NK-92 treated with Interleukin-12 subunit alpha and Interleukin-12 subunit beta, amount 100 ng/mL, for 24 hours (cell line): ENCODE measurements at regions not wholly inside any gene's neighbourhood (a gene's known extent, or its start where the extent isn't known, plus 50 kb on each side); places are given as distances from the start of the nearest gene placed in this dataset.

Experiments
- DNase-seq: peaks from one replicate; lab custom pipeline; 2025; lab: John Stamatoyannopoulos, UW

- DNase-seq = no peak
Measured at GRCh38 chr17:79420318-79421243, 190.3 kb downstream of the RBFOX3 start.

- DNase-seq = no peak
Measured at GRCh38 chr17:79417476-79417988, 193.3 kb downstream of the RBFOX3 start.

- DNase-seq = no peak
Measured at GRCh38 chr17:79415909-79416308, 194.9 kb downstream of the RBFOX3 start.

GRCh38 chr17:79415365-79415764 lies 195.5 kb downstream of the RBFOX3 start:
- DNase-seq = no peak

DNA sequence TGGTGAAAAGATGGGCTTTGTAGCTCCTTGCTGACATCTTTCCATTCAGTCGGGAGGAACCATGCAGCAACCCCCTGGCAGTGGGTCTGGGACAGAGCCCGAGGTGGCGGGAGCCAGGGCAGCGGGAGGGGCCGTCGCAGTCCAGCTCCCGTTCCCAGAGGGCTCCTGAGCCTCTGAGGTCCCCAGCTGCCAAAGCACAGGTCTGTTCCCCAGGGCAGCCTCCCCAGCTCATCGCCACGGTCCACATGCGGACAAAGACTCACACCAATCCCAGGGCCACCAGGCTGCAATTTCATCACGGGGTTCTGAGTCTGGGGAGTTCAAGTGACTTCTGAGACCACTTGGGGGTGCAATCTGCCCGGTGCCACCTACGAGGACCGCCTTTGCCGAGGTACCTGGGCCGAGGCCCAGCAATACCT lies 196.0 kb downstream of the RBFOX3 start:
- DNase-seq = no peak

- DNase-seq = no peak
Measured at GRCh38 chr17:79414063-79414792, 196.6 kb downstream of the RBFOX3 start.

GRCh38 chr17:79413611-79414010 lies 197.2 kb downstream of the RBFOX3 start:
- DNase-seq = no peak

- no peak for DNase-seq
Measured at GRCh38 chr17:79412886-79413390, 197.9 kb downstream of the RBFOX3 start.

DNA sequence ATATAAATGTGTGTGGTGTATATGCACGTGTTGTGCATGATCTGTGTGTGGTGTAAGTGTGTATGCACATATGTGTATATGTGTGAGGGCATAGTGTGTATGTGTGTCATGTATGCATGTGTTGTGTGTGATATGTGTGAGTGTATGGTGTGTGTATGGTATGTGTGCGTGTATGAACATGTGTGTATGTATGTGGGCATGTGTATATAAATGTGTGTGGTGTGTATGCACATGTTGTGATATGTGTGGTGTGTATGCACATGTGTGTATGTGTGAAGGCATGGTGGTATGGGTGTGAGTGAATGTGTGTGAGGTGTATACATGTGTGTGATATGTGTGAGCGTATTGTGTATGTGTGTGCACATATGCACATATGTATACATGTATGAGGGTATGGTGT lies 198.7 kb downstream of the RBFOX3 start:
- DNase-seq = no peak

DNA sequence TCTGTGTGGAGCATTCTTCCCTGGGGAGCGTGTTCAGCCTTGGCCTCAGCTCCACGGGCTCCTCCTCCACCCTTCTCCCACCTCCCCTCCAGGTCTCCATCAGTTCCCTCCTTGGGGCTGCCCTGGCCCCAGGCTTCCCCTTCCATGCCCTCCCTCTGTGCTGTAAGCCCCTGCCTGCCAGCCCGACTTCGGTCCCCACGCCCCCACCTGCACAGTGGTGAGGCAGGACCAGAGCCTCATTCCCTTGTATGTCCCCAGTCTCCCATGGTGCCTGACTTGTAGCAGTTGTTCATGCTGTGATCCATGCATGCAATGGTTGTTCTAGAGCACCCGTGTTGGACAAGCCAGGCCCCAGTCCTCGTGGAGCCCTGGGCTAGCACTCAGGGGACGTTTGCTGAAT lies 199.4 kb downstream of the RBFOX3 start:
- no peak for DNase-seq

GRCh38 chr17:79410681-79411080 lies 200.2 kb downstream of the RBFOX3 start:
- no peak for DNase-seq

DNA sequence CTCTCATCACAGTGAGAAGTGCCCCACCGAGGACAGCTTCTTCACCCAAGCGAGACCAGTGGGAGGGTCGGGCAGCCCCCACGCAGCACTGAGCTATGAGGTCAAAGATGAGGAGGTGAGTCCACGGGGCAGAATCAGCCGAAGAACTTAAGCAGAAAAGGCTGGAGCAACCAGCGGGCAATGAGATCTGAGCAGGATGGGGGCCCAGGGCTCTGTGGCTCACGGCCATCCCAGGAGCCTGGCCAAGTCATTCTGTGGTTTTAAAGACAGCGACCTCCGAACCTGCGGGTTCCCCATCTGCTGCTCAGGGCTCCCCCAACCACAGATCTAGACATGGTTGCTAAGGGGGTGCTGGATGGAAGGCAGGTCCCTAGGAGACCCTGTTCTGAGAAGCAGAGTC lies 202.6 kb downstream of the RBFOX3 start:
- DNase-seq = no peak

DNA sequence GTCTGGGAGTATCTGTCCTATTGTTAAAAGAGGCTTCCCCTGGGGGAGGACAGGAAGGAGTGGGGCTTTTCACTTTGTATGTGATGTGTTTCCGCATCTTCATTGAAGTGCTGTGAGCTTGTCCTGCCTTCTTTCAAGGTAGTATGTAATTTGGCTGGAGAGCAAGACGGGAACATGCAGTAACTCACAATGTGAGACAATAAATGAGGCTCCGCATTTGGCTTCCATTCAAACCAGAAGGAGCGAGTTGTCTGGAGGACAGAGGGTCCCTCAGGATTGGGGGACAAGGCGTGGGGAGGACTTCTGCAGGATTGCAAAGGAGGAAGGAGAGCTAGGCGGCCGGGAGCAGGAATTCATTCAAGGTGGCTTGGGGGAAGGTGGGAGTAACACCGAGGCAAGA lies 203.5 kb downstream of the RBFOX3 start:
- DNase-seq = no peak

DNA sequence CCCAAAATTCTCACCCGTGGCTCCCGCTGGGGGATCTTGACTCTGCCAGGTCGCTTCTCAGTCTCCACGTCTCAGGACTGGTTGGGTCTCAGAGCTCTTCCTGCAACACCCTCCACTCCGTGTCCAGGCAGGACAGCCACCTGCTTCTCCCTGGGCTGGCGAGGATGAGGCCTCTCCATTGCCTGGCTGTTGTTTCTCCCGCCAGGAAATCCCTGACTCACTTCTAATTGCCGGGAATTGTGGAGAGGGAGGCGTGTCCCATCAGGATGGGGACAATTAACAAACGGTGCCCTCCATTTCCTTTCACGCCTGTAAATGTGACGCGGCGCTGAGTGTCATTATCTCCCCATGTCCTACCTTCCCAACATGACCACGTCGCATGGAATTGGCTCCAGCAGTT lies 204.5 kb downstream of the RBFOX3 start:
- DNase-seq = no peak

- DNase-seq = no peak
Measured at GRCh38 chr17:79405823-79406222, 205.0 kb downstream of the RBFOX3 start.

- DNase-seq = no peak
Measured at GRCh38 chr17:79404136-79404911, 206.5 kb downstream of the RBFOX3 start.

DNA sequence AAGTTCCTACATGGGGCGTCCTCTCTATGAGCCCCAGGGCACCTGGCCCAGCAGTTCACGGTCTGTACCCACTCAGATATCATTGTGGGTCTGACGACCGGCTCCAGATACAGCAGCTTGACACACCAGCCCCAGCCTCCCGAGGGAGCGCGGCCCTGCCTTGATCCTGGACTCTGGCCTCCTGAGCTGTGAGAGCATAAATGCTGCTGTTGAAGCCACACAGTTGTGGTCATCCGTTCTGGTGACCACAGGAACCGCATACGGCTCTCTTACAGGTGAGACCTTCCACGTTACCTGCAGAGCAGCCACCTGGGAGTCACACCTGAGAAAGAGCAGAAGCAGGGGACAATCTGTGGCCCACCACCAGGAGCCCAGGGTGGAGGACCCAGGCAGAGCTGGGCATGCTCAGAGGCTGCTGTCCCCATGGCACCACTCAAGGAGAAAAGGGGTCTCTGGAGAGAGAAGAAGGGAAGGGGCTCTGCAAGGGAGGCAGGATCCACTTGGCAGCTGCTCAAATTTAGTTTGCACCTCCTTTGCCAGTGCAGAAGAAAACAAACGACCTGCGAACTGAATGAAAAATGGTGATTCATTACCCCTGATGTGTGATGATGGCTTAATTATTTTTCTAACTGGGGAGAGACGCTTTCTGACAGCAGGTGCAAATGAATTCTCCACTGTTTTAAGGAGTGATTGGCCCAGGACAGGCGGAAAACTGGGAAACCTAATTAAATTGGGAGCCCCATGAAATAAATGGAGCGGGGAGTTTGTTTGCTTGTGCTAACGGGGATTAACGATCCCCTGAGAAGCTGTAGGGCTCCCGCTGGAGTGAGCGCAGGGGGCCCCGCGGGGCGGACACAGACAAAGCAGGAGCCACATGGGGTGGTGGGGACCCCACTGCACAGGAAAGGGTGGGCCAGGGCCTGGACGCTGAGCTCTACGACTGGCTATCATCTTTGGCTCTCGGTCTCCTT lies 208.9 kb downstream of the RBFOX3 start:
- no peak for DNase-seq

GRCh38 chr17:79400989-79401703 lies 209.7 kb downstream of the RBFOX3 start:
- DNase-seq = no peak

DNA sequence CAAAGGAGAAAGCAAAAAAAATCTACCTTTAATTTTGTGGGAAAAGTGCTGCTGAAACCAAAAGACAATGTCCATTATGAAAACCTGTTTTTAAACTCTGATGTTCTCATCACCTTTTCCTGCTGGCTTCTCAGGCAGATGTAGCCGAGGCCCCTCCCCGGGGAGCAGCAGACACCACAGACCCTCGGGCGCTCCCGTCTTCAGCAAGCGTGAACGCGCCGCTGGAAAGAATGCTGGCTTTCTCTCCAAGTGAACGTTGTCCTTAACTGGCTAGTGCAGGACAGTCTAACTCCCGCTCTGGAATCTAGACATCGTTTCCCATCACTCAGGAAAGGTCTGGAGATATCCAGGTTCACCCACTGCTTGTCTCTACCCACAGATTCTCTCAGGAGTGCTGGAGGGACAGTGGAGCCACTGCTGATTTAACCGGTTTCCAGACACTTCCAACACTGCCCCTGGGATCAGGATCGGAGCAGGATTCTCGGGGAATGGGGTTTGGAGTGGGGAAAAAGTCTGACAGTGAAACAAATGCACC lies 211.2 kb downstream of the RBFOX3 start:
- DNase-seq = no peak

DNA sequence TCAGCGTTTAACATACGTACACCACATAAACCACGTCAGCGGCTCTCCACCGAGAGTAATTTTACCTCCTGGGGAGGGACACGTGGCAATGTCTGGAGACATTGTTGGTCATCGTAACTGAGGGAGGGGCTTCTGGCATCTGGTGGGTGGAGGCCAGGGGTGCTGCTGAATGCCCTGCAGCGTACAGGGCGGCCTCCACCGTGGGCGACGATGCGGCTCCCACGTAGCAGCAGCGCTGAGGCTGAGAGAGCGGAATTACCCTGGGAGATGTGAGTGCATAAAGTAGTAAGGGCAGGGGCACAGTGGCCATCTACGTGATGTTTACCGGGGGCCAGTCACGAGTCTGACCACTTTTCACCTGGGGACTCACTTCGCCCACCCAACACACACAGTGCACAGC lies 212.4 kb downstream of the RBFOX3 start:
- no peak for DNase-seq
